HG02938 (cell line): ENCODE measurements at regions not wholly inside any gene's neighbourhood (a gene's known extent, or its start where the extent isn't known, plus 50 kb on each side); places are given as distances from the start of the nearest gene placed in this dataset.

Experiments
- ATAC-seq: cut with Tn5 transposase; IDR thresholded peaks from one replicate; pipeline ENCODE4 v1.9.1; 2021; ENCODE audit warnings: mild to moderate bottlenecking, moderate library complexity; ENCODE audit not compliant: unreplicated experiment

DNA sequence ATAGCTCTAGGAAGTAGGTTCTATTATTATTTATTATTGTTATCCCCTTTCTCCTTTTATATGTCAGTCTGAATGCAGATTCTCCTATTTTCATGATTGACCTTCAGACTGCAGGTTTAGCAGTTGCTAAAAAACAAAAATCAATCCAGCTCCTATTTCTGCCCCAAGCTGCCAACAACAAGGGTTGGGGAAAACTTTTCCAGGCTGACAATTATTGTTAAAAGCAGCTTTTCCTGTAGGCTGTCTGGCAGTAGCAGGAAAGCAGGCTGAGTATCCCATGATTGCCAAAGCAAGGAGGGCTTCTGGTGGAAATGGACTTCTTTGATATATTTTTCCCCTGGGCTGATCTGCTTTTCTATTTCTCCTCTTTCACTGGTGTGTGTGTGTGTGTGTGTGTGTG, 78.0 kb upstream of the CTLA4 start:
- no peak for ATAC-seq

DNA sequence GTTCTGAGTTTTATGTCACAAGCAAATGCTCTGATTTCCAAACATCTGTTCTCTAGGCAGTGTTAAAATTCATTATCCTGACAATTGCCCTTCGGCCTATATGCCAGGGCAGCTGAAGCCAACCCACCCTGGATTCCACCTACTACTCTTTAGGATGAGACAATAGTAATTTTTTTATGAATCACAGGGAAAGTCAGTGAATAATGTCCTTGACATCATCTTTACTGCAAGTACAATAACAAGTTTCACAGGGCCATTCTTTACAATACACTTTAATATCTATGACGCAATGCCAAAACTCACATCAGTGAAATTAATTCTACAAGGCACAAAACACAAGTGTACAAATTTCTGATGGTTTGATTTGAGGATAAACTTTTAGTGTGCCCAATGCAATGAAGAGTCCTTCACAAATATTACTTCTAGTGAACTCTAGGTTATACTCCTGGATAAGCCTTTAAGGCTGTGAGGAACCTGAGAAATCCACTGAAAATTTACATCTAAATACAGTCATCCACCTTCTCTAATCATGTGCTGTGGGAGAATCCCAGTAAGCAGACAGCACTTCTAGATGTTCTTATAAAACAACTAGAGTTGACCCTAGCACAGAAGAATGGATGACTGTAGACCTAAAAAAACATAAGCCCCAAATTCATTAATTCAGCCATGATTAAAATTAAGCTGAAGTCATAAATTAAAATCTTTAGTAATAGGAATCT, 77.3 kb upstream of the CTLA4 start:
- no peak for ATAC-seq

DNA sequence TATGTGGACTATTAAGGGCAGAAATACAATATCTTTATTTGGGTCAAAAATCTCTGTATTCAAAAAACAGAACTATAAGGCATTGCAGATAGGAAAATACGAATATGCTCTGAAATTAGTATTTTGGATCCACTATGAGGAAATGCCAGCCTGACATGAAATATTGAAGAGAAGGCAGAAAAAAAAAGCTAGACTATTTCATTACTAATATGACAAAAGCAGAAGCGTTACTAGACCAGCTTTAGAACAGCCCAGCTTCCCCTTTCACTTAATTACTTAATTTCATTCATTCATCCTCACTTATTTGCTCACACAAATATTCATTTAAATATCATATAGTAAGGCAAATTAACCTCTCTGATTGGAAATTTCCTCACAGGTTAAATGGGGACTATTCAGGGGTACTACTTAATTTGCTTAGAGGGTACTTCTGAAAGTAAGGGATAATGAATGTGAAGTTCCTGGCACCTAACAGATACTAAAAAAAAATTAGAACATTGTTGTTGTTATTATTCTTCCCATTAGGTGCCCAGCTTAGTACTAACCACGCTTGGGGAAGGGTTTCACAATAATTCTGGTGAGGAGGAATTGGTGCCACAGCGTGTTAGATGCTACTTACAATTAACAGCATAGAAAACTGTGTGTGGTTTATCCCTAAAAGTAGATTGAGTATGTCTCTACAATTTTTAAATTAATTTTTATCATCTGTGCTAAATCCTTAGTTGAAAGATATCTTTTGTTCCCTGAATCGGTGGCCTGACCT, 71.1 kb upstream of the CTLA4 start:
- ATAC-seq = no peak

DNA sequence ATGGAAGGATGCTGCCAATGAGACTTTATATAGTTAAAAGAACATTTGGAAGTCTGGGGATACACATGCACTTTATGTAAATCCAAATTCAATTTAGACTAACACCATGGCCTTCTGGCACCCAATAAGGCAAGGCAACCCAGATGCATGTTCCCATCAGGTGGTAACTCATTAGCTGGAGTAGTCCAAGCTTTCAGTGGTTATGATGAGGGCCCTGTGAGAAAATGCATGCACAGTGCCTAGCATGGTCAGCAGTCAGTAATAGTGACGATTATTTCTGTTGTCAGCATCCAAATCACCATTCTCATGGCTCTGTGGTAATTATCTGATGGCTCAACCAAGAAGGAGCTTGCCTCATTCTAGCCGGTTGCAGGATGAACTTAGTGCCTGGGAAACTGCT, 70.3 kb upstream of the CTLA4 start:
- ATAC-seq = no peak

DNA sequence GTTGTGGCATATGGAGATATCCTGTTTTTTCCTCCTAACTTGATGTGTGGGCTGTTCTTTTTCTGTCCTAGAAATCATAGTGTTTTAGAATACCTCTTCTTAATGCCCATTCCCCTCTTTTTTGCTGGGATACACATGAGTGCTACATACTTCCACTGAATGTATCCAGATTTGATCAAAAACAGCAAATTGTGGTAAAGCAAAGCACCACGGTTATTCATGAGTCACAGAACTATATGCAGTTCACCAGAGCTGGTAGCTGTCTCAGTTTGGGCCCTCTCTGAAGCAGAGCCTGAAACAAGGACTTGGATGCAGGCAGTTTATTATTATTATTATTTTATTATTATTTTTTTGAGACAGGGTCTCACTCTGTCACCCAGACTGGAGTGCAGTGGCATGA, 69.9 kb upstream of the CTLA4 start:
- ATAC-seq = no peak

DNA sequence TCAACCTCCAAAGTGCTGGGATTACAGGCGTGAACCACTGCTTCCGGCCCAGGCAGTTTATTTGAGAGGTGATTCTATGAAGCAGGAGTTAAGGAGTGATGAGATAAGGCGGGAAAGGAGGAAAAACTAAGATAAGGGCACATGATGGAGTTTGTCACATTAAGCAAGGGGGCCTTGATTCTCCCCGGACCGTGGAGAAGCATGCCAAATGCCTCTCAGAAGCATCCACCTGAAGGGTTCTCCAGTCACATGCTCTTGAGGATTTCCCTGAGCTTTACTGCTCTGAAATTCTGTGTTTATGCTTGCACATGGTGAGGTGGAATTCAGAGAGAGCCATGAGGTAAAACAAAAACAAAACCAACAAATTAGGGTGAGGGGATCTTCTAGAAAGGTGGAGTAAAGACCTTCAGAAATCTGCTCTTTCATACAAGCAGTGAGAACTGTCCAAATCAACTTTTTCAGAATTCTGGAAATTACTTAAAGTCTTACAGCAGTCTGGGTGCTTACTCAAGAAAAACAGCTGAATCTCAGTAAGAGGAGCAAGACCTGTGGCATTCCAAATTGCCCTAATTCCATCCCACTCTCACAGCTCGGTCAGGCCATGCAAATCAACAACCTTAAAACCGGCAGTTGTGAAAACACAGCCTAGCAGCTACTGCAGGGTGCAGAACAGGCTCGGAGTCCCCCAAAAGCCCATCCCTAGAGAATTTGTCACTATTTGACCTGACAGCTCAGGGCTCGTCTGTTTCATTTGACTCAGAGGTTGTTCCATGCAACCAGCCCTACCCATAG, 69.1 kb upstream of the CTLA4 start:
- no peak for ATAC-seq

DNA sequence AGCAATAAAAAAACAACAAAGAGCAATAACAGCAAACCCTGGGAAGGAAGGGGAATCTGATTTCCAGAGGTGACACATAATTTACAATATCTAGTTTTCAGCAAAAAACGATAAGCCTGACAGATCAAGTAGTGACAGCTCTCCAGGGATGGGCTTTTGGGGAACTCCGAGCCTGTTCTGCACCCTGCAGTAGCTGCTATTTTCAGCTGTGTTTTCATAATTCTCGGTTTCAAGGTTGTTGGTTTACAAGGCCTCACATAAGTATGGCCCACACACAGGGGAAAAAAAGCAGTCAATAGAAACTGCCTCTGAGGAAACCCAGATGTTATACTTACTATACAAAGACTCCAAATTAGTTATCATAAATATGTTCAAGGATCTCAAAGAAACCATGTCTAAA, 67.7 kb upstream of the CTLA4 start:
- ATAC-seq = peak; percentile 90

DNA sequence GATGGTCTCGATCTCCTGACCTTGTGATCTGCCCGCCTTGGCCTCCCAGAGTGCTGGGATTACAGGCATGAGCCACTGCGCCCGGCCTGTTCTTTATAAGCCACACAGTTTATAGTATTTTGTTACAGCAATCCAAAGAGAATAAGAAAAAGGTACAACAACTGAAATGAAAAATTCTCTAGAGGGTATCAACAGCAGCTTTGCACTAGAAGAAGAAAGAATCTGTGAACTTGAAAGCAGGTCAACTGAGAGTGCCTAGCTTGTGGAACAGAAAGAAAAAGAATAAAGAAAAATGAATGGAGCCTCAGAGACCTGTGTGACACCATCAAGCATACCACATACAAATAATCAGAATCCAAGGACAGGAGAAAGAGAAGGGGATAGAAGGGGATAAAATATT, 66.8 kb upstream of the CTLA4 start:
- ATAC-seq = no peak

DNA sequence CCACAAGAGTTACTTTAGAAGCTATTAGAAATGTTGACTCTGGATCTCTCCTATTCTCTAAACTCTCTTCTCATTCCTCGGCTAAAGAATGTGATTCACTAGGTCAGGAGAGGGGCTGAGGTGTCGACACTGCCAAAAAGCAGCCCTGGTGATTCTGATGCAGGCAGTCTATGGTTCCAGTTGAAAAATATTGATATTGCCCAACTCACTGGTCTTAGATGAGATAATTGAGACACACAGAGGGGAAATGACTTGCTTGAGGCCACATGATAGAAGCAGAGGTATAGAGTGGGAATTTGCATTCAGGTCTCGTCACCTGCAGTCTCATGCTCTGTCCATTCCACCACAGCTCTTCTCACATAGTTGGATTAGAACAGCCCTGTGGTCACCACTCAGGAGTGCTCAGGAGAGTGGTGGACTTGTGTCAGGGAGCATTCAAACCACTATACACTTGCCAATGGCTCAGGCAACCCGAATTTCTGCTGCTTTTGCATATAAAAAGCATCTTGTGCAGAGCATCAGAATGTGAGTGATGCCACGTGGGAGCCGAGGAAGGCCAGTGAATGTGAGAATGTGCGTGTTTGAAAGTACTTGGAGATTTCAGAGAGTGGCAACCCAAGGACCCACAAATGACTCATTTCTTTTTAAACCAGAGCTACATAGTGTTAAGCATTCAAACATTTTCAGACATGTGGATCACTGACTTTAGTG, 65.1 kb upstream of the CTLA4 start:
- no peak for ATAC-seq

DNA sequence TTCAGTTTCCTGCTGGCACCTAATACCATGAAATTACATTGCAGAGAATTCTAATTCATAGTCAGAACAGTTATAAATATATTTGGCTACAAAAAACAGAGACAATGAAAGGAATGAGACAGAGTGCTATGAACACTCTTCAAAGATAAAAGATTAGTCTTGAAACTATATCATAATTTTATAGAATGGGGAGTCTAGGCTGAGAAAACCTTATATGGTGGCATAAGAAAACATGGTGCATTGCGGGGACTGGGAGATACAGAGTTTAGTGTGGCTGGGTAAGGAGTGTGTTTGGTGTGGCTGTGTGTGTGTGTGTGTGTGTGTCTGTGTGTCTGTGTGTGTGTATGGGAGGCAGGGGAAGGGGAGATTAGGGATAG, 64.5 kb upstream of the CTLA4 start:
- ATAC-seq = no peak

DNA sequence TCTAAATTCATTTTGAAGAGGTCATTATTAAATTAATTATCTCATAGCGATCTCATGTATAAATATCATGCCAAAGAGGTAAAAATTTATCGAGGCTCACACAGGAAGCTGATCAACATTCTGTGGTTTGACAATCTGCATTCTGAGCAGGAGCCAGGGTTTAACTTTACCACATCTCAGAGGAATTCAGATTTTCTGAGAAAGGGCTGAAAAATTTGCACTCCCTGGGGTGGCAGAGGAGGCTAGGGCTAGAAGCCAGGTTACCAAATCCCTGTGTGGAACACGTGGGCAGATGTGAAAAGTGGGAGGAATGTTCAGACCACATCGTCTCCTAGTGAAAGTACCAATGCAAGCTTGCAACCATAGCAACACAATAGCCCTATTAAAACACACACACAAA, 63.5 kb upstream of the CTLA4 start:
- ATAC-seq = no peak

DNA sequence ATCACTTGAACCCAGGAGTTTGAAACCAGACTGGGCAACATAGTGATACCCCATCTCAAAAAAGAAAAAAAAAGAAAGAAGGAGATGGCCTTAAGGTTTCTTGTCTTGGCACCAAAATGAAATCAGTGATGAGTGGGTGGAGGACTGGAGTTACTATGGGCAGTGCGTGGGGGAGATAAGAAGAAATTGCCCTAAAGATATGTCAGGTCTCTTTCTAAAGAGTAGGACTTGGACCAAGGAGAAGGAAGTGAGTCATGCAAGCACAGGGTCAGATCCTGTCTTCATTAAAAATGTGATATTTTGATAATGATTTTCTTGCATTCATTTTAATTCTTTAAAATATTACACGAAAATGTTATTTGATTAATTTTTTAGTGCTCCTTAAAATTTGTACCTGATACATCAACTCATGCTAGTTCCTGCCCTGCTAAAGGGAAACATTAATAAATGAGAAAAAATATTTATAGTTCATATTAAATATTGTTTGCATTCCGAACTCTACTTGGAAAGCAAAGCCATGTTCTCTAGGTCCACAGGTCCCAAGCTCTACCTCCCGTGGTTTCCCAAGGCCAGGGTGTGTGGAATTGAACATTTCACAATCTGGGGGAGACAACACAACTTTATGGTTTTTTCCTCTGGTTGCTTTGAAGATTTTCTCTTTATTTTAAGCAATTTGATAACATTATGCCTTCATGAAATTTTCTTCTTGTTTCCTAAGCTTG, 62.6 kb upstream of the CTLA4 start:
- no peak for ATAC-seq

DNA sequence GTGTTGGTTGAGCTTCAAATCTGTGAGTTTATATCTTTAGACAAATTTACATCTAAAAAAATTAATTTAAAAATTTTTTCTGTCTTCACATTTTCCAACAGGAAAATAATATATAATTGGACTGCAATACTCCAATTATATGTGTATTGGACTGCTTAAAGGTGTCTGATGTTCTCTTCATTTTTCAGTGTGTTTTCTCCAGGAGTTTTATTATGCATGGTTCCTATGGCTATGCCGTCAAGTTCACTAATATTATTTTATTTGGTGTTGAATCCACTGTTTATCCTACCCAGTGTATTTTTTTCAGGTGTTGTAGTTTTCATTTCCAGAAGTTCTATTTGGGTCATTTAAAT, 62.1 kb upstream of the CTLA4 start:
- ATAC-seq = no peak

DNA sequence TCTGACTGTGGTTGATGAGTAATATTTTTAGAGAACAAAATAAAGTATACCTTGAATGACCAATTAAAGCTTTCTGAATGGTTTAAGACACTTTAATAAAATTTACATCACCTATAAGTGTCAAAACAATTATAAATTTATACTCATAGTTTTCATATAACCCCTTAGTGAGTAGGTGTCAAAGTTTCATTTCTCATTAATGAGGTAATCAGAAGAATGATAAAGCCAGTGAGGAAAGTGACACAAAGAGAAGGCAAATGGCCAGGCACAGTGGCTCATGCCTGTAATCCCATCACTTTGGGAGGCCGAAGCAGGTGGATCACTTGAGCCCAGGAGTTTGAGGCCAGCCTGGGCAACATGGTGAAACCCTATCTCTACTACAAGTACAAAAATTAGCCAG, 60.8 kb upstream of the CTLA4 start:
- ATAC-seq = no peak

DNA sequence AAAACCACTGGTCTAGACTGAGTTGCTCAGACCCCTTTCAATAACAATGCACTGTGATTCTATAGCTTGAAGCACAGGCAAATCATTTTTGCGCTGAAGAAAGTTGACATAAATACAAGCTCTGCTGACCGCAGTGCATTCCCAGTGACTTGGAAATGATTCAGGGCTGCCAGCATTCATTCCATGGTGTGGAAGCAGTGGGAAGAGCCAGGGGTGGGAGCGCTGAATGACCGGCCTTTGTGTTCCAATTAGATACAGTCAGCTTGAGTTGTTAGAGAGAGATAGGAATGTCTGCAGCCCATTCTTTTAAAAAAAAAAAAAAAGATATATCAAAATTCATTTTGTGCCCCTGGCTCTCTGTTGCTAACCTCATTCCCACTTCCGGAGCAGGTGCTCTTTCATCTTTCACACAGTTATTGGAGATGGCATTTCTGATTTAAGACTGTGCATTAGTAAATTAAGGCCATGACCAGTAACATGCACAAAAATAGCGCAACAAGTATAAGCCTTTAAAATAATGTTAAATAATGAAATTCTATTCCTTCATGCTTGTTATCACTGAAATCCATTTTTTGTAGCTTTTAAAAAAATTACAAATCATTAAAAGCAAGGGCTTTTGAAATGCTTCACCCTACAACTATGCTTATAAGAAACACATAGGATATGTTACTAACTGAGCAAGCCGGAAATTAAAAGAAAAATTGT, 59.4 kb upstream of the CTLA4 start:
- no peak for ATAC-seq

DNA sequence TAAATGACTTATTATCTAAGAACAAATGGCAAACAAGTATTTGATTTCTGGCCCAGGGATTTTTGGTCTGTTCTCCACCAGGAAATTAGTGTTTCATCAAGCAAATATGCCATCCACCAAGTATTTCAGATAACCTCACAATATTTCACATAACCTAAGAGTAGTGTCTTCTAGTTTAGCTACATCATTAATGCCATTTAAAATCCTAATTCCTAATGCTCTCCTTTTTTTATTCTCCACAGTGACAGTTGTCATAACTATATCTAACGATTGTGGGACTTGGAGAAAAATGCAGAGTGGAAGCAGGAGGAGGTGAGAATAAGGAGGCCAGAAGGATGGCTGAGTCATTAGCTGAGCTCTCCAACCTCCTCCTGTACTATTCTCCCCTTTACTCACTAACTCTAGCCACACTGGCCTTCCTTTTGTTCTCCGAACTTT, 58.5 kb upstream of the CTLA4 start:
- ATAC-seq = no peak

DNA sequence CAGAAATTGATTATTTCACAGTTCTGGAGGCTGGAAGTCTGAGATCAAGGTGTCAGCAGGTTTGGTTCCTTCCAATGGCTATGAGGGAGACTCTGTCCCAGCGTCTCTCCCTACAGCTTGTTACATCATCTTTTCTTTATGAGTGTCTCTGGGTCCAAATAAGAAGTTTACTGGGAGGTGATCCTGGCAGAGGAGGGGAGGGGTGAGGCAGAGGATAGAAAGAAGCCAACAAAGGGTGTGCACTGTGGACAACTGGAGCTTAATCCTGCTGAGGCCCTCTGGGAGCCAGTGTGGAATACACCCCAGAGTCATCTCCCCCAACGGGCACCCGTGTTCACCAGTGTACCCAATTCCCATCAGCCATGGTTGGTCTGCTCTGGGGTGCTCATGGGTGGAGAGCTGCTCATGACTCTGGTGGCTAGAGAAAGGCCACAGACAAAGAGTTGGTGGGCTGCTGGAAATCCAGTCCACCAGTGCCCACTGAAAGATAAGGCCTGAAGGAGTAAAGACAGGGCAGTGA, 57.5 kb upstream of the CTLA4 start:
- ATAC-seq = no peak

DNA sequence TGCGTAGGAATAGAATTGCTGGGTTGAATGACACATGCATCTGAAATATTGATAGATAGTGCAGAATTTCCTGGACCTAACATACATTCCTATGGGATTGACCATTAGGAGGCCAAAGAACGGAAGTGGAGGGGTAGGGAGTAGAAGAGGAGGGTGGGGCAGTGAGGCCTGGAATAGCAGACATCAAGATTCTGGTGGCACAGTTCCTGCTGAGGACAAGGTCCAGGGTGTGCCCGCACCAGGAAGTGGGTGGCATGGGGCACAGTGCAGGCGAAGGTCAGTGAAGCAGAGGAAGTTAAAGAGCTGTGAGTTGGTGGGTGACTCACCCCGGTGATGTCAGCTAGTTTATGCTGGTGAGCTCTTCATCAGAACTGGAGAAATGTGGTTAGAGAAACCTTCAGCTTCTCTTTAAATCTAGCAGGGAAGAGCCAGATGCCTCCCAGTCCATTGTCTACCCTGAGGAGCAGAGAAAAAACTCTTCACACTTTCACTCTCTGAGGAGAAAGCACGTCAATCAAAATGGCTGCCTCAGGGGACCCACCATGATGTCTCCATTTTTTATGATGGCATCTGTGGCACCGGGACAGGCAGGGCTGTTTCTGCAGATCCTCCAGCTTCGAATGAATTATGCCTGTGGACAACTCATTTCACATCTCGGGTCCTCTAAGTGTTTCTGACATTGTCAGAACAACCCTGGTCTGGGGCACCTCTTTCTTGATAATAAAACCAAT, 55.9 kb upstream of the CTLA4 start:
- ATAC-seq = no peak
